Cerebellar cortex (tissue), 1 donor: ENCODE measurements at regions not wholly inside any gene's neighbourhood (a gene's known extent, or its start where the extent isn't known, plus 50 kb on each side); places are given as distances from the start of the nearest gene placed in this dataset.
"Not testable (repeated sequence)": the region's sequence is repeated elsewhere in the genome, so short reads cannot be mapped to it uniquely, and the experiment has no call there.

Source experiments
- DNase-seq: peaks from one replicate; pipeline ENCODE4 v3.0.0-alpha.2; 2015; ENCODE audit warnings: low spot score

DNA sequence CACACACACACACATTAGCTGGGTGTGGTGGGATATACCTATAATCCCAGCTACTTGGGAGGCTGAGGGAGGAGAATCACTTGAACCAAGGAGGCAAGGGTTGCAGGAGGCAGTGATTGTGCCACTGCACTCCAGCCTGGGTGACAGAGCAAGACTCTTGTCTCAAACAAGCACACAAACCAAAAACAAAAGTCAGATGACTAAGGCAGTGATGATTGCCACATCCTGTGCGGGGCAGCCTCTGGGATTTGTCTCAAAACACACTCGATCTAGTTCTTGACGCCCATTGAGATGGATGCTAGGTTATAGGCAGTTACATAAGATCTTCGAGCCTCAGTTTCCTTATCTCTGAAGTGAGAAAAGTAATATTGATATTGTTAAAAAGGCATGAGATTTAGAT, 57.8 kb upstream of the NBPF8 start:
- DNase-seq = not testable (repeated sequence)

GRCh38 chr1:120356170-120356569, 58.7 kb upstream of the NBPF8 start:
- DNase-seq = peak; percentile 36

GRCh38 chr1:120354618-120355184, 60.1 kb upstream of the NBPF8 start:
- DNase-seq = peak; percentile 80

GRCh38 chr1:120342231-120343073, 72.4 kb upstream of the NBPF8 start:
- DNase-seq = not testable (repeated sequence)

- not testable (repeated sequence) for DNase-seq
Measured at GRCh38 chr1:120341756-120342155, 73.1 kb upstream of the NBPF8 start.

GRCh38 chr1:120340838-120341751, 73.7 kb upstream of the NBPF8 start:
- not testable (repeated sequence) for DNase-seq

GRCh38 chr1:120315738-120316137, 99.1 kb upstream of the NBPF8 start:
- not testable (repeated sequence) for DNase-seq

- DNase-seq = not testable (repeated sequence)
Measured at GRCh38 chr1:120311930-120312329, 102.9 kb upstream of the NBPF8 start.

DNA sequence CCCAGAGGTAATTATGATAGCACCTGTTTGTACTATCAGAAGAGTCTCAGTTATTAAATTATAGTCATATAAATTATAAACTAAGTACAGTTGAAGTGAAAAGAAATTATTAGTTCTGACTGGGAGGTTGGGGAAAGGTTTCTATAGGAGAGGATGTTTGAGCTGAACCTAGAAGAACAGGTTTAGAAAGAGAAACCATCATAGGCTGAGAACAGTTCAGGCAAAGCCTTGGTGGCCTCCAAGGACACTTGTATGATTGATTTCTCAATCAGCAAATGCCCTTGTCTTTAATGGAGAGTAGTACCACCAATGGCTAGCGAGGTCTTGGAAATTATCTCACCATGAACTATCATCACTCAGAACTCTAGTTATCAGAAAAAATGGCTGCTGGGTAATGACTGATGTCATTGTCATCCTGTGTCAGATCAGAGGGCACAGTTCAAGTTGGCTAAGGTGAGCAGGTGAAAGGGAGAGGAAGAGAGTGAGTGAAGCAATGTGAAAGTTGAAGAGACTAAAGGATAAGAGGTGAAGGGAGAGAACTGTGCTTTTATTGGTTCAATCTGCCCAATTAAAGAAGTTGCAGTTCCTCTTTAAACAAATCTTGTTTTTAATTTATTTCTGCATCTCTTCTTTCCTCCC, 105.8 kb upstream of the NBPF8 start:
- DNase-seq = not testable (repeated sequence)

DNA sequence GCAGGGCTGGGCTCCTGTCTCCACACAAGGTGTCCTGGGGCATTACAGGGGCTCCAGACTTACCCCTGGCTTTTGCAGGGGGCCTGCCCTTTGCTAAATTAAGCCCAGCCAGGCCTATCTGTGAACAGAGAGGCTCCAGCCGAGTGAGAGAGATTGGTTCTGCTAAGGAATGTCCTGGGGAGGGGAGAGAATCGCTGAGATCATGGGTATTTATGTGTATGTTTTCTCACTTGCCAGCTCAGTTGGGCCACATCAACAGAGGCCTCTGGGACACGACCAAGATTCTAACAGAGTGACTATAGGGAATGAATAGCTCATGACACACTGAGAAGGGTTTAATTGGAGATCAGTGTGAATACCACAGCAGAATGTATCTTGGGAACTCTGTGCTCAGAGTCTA, 109.8 kb upstream of the NBPF8 start:
- DNase-seq = not testable (repeated sequence)

- not testable (repeated sequence) for DNase-seq
Measured at GRCh38 chr1:120304341-120304740, 110.5 kb upstream of the NBPF8 start.

DNA sequence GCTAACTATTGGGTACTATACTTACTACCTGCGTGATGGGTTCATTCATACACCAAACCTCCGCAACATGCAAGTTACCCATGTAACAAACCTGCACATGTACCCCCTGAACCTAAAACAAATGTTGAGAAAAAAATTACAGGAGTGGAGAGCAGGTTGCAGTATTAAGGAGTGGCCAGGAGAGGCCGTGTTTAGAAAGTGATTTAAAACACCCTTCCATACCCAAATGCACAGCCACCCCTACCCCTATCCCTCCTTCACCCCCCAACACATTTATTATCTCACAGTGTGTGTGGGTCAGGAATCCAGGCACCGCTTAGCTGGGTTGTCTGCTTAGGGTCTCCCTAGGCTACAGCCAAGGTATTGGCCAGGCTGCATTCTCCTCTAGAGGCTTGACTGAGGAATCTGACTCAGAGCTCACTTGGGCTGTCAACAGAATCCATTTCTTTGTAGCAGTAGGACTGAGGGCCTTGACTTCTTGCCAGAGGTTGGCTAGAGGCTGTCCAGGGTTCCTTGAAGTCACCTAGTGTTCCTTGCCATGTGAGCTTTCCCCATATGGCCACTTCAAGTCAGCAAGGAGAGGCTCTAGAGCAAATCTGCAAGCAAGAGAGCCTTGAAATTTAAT, 115.3 kb upstream of the NBPF8 start:
- not testable (repeated sequence) for DNase-seq

DNA sequence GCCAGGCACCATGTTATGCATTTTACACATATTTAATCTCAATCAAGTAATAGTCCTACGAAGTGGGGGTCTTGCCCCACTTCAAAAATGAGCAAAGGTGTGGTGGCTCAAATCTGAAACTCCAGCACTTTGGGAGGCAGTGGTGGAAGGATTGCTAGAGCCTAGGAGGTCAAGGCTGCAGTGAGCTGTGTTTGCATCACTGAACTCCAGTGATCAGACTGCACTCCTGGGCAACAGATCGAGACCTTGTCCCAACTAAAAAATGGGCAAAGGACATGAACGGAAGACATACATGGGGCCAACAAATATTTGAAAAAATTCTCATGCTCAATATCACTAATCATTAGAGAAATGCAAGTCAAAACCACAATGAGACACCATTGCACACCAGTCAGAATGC, 116.3 kb upstream of the NBPF8 start:
- not testable (repeated sequence) for DNase-seq

- DNase-seq = not testable (repeated sequence)
Measured at GRCh38 chr1:120297345-120297953, 117.4 kb upstream of the NBPF8 start.

DNA sequence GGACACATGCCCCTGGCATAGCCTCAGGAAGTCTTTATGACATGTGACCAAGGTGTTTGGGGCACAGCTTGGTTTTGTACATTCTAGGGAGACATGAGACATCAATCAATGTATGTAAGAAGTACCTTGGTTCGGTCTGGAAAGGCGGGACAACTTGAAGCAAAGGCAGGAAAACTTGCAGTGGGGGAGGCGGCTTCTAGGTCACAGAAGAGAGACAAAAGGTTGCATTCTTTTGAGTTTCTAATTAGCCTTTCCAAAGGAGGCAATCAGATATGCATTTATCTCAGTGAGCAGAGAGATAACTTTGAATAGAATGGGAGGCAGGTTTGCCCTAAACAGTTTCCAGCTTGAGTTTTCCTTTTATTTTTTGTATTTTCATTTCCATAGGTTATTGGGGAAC, 113.8 kb upstream of the SEC22B start:
- not testable (repeated sequence) for DNase-seq

GRCh38 chr1:120289601-120290074, 113.3 kb upstream of the SEC22B start:
- DNase-seq = not testable (repeated sequence)

- DNase-seq = not testable (repeated sequence)
Measured at GRCh38 chr1:120288814-120289600, 112.7 kb upstream of the SEC22B start.

GRCh38 chr1:120288167-120288566, 111.8 kb upstream of the SEC22B start:
- DNase-seq = not testable (repeated sequence)

DNA sequence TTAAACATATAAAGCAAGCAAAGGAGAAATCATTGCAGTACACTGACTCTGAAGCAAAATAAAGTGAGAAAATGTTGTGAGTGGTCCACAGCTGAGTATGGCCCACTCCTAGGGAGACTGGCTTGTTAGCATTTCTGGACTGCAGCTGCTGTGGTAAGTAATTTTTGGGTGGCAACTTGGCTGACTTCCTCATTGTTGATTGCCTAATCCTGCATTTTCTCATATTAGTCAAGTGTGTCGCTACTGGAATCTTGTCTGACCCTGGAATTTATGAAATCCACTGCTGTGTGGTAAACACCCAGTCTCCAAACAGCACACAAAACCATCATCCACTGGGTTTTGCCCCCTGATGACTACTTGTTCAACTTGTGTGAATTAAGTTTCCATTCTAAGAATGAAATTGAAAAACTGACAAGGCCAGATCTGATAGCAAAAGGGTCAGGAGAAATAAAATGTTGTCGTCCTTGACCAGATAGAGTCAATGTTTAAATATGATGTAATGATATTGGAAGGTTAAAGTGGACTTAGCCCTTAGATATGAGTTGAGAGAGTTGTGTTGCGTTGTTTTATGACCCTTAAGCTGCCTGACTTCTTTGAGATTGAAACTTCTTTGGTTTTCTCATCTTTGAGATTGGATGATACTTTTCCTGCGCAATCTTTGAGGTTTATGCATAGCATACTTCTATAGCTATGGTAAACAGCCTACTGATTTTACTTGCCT, 106.6 kb upstream of the SEC22B start:
- not testable (repeated sequence) for DNase-seq
